HCT116 (cell line): ENCODE measurements at regions not wholly inside any gene's neighbourhood (a gene's known extent, or its start where the extent isn't known, plus 50 kb on each side); places are given as distances from the start of the nearest gene placed in this dataset.

Source experiments
- ATAC-seq: fragments of 200-7000 bp; cut with Tn5 transposase; 2 replicates; pipeline ENCODE4 v1.9.1; 2020; ENCODE audit warnings: mild to moderate bottlenecking, moderate library complexity
- BruUV-seq: library from RNA; stranded (reverse); fragments of 400-500 nt; replicated peaks from 2 replicates; lab custom pipeline; 2021; lab: Mats Ljungman, UMichigan
- CTCF ChIA-PET: fragments of 300-600 bp; sonication (Branson Sonifier 250); formaldehyde crosslinking; loops from one replicate; lab custom pipeline; 2021; ENCODE audit warnings: antibody characterized with exemption; lab: Charles Lee
- POLR2A ChIA-PET: fragments of 300-600, 350-600 bp; sonication (Branson Sonifier 250); formaldehyde crosslinking; loops from one replicate; lab custom pipeline; 2021; ENCODE audit warnings: antibody characterized with exemption; lab: Charles Lee
- RAD21 ChIA-PET, 2 experiments: fragments of 300-600 bp; sonication (Branson Sonifier 250); formaldehyde crosslinking; loops; one replicate each; lab custom pipeline; 2023; ENCODE audit warnings: low total read pairs in 2 of 2; ENCODE audit not compliant: uncharacterized antibody in 2 of 2, unreplicated experiment in 2 of 2, low non-redundant PET in 1 of 2; lab: Charles Lee
- DNase-seq: peaks from one replicate; pipeline ENCODE4 v3.0.0-alpha.2; 2010; ENCODE audit warnings: low read depth, low spot score
- H2AFZ ChIP-seq: fragments of 200-600 bp; shearing (Covaris generic), sonication (generic); 2 replicates; pipeline ENCODE4 v1.6.1; 2017; ENCODE audit warnings: low read depth, mixed run types, mixed read lengths, antibody characterized with exemption, low read length; ENCODE audit not compliant: poor library complexity, severe bottlenecking
- H3K27ac ChIP-seq: 2 replicates; pipeline ENCODE4 v1.5.1; 2012; ENCODE audit warnings: low read depth, low read length
- H3K27me3 ChIP-seq: fragments of 200-600 bp; sonication (generic); 2 replicates; pipeline ENCODE4 v1.6.1; 2016; ENCODE audit warnings: mixed run types, low read length, mixed read lengths; ENCODE audit not compliant: insufficient read depth
- H3K36me3 ChIP-seq, 2 experiments: fragments of 200-500 bp in 1 of 2; fragments of 200-600 bp in 1 of 2; sonication (Bioruptor generic) in 1 of 2; sonication (generic) in 1 of 2; 2 replicates each; pipeline versions ENCODE4 v1.5.1 to v1.6.1; 2014 to 2016; ENCODE audit warnings: low read length in 2 of 2, inconsistent platforms in 1 of 2, mixed read lengths in 1 of 2, mixed run types in 1 of 2; ENCODE audit not compliant: insufficient read depth in 2 of 2, control insufficient read depth in 1 of 2
- H3K4me1 ChIP-seq, 2 experiments: fragments of 200-600 bp in 1 of 2; sonication (generic) in 1 of 2; 2 replicates each; pipeline versions ENCODE4 v1.5.1 to v1.6.1; 2012 to 2017; ENCODE audit warnings: low read length in 2 of 2, inconsistent platforms in 1 of 2, mild to moderate bottlenecking in 1 of 2, mixed read lengths in 1 of 2, mixed run types in 1 of 2, moderate library complexity in 1 of 2; ENCODE audit not compliant: insufficient read depth in 2 of 2, control insufficient read depth in 1 of 2
- H3K4me2 ChIP-seq: fragments of 200-600 bp; sonication (generic); 2 replicates; pipeline ENCODE4 v1.6.1; 2017; ENCODE audit warnings: mixed run types, low read length, mixed read lengths
- H3K4me3 ChIP-seq, 2 experiments: fragments of 200-600 bp in 1 of 2; sonication (generic) in 1 of 2; replicated peaks in 1 of 2; 2 replicates each; pipeline ENCODE4 v1.5.1; 2011 to 2016; ENCODE audit warnings: low read length in 2 of 2, control low read depth in 1 of 2, low read depth in 1 of 2, mild to moderate bottlenecking in 1 of 2, mixed read lengths in 1 of 2, mixed run types in 1 of 2
- H3K79me2 ChIP-seq: fragments of 200-600 bp; sonication (generic); 2 replicates; pipeline ENCODE4 v1.6.1; 2017; ENCODE audit warnings: mild to moderate bottlenecking, mixed run types, low read length, moderate library complexity, mixed read lengths; ENCODE audit not compliant: insufficient read depth
- H3K9ac ChIP-seq: fragments of 200-600 bp; sonication (generic); 2 replicates; pipeline ENCODE4 v1.6.1; 2016; ENCODE audit warnings: low read length, mixed read lengths
- H3K9me2 ChIP-seq: fragments of 200-600 bp; sonication (generic), shearing (Covaris generic); 2 replicates; pipeline ENCODE4 v1.6.1; 2017; ENCODE audit warnings: mixed run types, mild to moderate bottlenecking, moderate library complexity; ENCODE audit not compliant: insufficient read depth
- H3K9me3 ChIP-seq, 2 experiments: fragments of 200-500 bp in 1 of 2; fragments of 200-600 bp in 1 of 2; sonication (Bioruptor generic) in 1 of 2; sonication (generic) in 1 of 2; 2 replicates each; pipeline ENCODE4 v1.6.1; 2014 to 2017; ENCODE audit warnings: low read length in 2 of 2, mixed read lengths in 2 of 2, inconsistent platforms in 1 of 2, low read depth in 1 of 2, mild to moderate bottlenecking in 1 of 2, mixed run types in 1 of 2, moderate library complexity in 1 of 2; ENCODE audit not compliant: control insufficient read depth in 1 of 2, insufficient read depth in 1 of 2
- H4K20me1 ChIP-seq: fragments of 200-600 bp; sonication (generic), shearing (Covaris generic); 2 replicates; pipeline ENCODE4 v1.6.1; 2017; ENCODE audit warnings: mixed run types, mild to moderate bottlenecking, moderate library complexity; ENCODE audit not compliant: insufficient read depth
- CEBPB ChIP-seq: IDR thresholded peaks from 2 replicates; pipeline ENCODE4 v1.6.1; 2012; ENCODE audit warnings: low read depth
- FOSL1 ChIP-seq: IDR thresholded peaks from 2 replicates; pipeline ENCODE4 v1.6.1; 2012; ENCODE audit warnings: low read depth
- ZBTB33 ChIP-seq: IDR thresholded peaks from 2 replicates; pipeline ENCODE4 v1.6.1; 2011; ENCODE audit warnings: mild to moderate bottlenecking, low read length, moderate library complexity; ENCODE audit not compliant: insufficient replicate concordance; ENCODE audit errors: extremely low read depth
- intact Hi-C: fragments of 100-400 bp; cut with micrococcal nuclease; formaldehyde crosslinking; loops from 2 replicates; pipeline ENCODE4 v1.10.0; 2022
- TF ChIP-seq, protein P1 (sequence below): IDR thresholded peaks from 2 replicates; pipeline ENCODE4 v1.6.1; 2012; ENCODE audit warnings: low read depth

- CTCF ChIA-PET, result no interaction called here
- POLR2A ChIA-PET, result no interaction called here
- Histone ChIP-seq H3K79me2 (no peaks in the 10 kb centered on the region), H2AFZ (no peak overlapping the region), H3K9ac (no peak overlapping the region), H3K27me3 (no peaks in the 10 kb centered on the region), H3K9me3 (no peaks in the 10 kb centered on the region), H3K4me1 (peaks cover 2% of the 10 kb centered on the region in 2 experiments; a peak in 3 of 4 replicates), H3K4me2 (no peak overlapping the region), H3K27ac (no peak overlapping the region), H3K4me3 (no peak overlapping the region), H4K20me1 (no peaks in the 10 kb centered on the region), H3K9me2 (no peaks in the 10 kb centered on the region), H3K36me3 (no peaks in the 10 kb centered on the region)
- ATAC-seq, result no peak
- no TSS peak for BruUV-seq
- RAD21 ChIA-PET, result no interaction called here
- intact Hi-C loops, result no loop called here
- DNase-seq, result no peak
- TF ChIP-seq CEBPB (no peak), FOSL1 (peak; percentile 5; the same call in 1 of the 2 replicates), ZBTB33 (no peak)
Measured at GRCh38 chr10:88023676-88024075, 160.3 kb downstream of the PTEN start.

GRCh38 chr10:88026031-88026430, 162.6 kb downstream of the PTEN start:
- Histone ChIP-seq H3K27me3 (no peaks in the 10 kb centered on the region), H4K20me1 (no peaks in the 10 kb centered on the region), H3K4me2 (no peak overlapping the region), H3K4me3 (no peak overlapping the region), H3K27ac (no peak overlapping the region), H3K36me3 (no peaks in the 10 kb centered on the region), H3K9me3 (no peaks in the 10 kb centered on the region), H3K4me1 (peaks cover 4 to 8% of the 10 kb centered on the region in 2 experiments; a peak in 3 of 4 replicates), H3K9ac (no peak overlapping the region), H2AFZ (no peak overlapping the region), H3K9me2 (no peaks in the 10 kb centered on the region), H3K79me2 (no peaks in the 10 kb centered on the region)
- CTCF ChIA-PET, result no interaction called here
- DNase-seq, result no peak
- RAD21 ChIA-PET, result no interaction called here
- intact Hi-C loops, result no loop called here
- BruUV-seq, result no TSS peak
- ATAC-seq, result no peak
- POLR2A ChIA-PET, result no interaction called here
- TF ChIP-seq, protein P1, sequence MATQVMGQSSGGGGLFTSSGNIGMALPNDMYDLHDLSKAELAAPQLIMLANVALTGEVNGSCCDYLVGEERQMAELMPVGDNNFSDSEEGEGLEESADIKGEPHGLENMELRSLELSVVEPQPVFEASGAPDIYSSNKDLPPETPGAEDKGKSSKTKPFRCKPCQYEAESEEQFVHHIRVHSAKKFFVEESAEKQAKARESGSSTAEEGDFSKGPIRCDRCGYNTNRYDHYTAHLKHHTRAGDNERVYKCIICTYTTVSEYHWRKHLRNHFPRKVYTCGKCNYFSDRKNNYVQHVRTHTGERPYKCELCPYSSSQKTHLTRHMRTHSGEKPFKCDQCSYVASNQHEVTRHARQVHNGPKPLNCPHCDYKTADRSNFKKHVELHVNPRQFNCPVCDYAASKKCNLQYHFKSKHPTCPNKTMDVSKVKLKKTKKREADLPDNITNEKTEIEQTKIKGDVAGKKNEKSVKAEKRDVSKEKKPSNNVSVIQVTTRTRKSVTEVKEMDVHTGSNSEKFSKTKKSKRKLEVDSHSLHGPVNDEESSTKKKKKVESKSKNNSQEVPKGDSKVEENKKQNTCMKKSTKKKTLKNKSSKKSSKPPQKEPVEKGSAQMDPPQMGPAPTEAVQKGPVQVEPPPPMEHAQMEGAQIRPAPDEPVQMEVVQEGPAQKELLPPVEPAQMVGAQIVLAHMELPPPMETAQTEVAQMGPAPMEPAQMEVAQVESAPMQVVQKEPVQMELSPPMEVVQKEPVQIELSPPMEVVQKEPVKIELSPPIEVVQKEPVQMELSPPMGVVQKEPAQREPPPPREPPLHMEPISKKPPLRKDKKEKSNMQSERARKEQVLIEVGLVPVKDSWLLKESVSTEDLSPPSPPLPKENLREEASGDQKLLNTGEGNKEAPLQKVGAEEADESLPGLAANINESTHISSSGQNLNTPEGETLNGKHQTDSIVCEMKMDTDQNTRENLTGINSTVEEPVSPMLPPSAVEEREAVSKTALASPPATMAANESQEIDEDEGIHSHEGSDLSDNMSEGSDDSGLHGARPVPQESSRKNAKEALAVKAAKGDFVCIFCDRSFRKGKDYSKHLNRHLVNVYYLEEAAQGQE, result no peak
